Gastrocnemius medialis (tissue), 4 donors: ENCODE measurements at regions not wholly inside any gene's neighbourhood (a gene's known extent, or its start where the extent isn't known, plus 50 kb on each side); places are given as distances from the start of the nearest gene placed in this dataset.

Source experiments
- ATAC-seq, 2 donors: fragments of 150-250 bp; one replicate each; pipeline ENCODE4 v1.9.1; 2016
- DNase-seq, 2 donors: peaks; one replicate each; pipeline ENCODE4 v3.0.0-alpha.2; 2019
- H3K27ac ChIP-seq, 4 donors: fragments of 200-600 bp; sonication (generic); 1 replicate in 1 of 4; 2 replicates in 3 of 4; pipeline ENCODE4 v1.5.1; 2016 to 2018; ENCODE audit warnings: mild to moderate bottlenecking in 2 of 4, moderate library complexity in 1 of 4
- H3K27me3 ChIP-seq, 3 donors: fragments of 200-600 bp; sonication (generic) in 2 of 3; 1 replicate in 1 of 3; 2 replicates in 2 of 3; pipeline versions ENCODE4 v1.5.1 to v1.6.0; 2016 to 2019; ENCODE audit warnings: mild to moderate bottlenecking in 1 of 3, moderate library complexity in 1 of 3
- H3K36me3 ChIP-seq, 2 donors: fragments of 200-600 bp; sonication (generic) in 1 of 2; one replicate each; pipeline ENCODE4 v1.5.1; 2017 to 2018
- H3K4me1 ChIP-seq, 2 donors: fragments of 200-600 bp; sonication (generic) in 1 of 2; one replicate each; pipeline ENCODE4 v1.5.1; 2016 to 2017; ENCODE audit warnings: mild to moderate bottlenecking in 2 of 2
- H3K4me3 ChIP-seq, 4 donors: fragments of 200-600 bp; sonication (generic) in 3 of 4; 1 replicate in 1 of 4; 2 replicates in 3 of 4; pipeline ENCODE4 v1.5.1; 2016 to 2019; ENCODE audit warnings: mild to moderate bottlenecking in 2 of 4
- H3K9me3 ChIP-seq, 3 donors: fragments of 200-600 bp; sonication (generic) in 2 of 3; 1 replicate in 1 of 3; 2 replicates in 2 of 3; pipeline ENCODE4 v1.5.1; 2016 to 2019
- CTCF ChIP-seq, 5 experiments: fragments of 450-650 bp in 3 of 5; fragments of 200-600 bp in 2 of 5; sonication (generic) in 2 of 5; IDR thresholded peaks in 4 of 5; conservative IDR thresholded peaks in 1 of 5; 1 replicate in 4 of 5; 2 replicates in 1 of 5; pipeline ENCODE4 v1.5.1; 2016 to 2019; ENCODE audit warnings: antibody characterized with exemption in 5 of 5, mild to moderate bottlenecking in 3 of 5, moderate library complexity in 3 of 5
- POLR2A ChIP-seq, 2 donors: fragments of 450-650 bp; IDR thresholded peaks; one replicate each; pipeline ENCODE4 v1.6.1; 2017; ENCODE audit warnings: antibody characterized with exemption in 2 of 2, mild to moderate bottlenecking in 2 of 2, moderate library complexity in 2 of 2
- in situ Hi-C, 4 donors: fragments of 200-750 bp; cut with MboI; loops; one replicate each; pipeline versions ENCODE4 v1.15.0 to v1.8.0; 2017; ENCODE audit warnings: low sequenced_read_pairs in 4 of 4
- intact Hi-C: fragments of 100-400 bp; cut with DNase I; formaldehyde crosslinking; loops from one replicate; pipeline ENCODE4 v1.15.1; 2023; ENCODE audit warnings: low total_unique reads

GRCh38 chr20:39993742-39994141 is 695.3 kb downstream of the MAFB start:
- in situ Hi-C loops = no loop called here
- Histone ChIP-seq H3K36me3 (no peaks in the 10 kb centered on the region), H3K9me3 (peaks cover 0 to 7% (median 0%) of the 10 kb centered on the region in 3 donors), H3K4me3 (no peak overlapping the region), H3K27ac (no peak overlapping the region), H3K4me1 (no peaks in the 10 kb centered on the region), H3K27me3 (no peaks in the 10 kb centered on the region)
- no peak for ATAC-seq
- intact Hi-C loops = no loop called here
- TF ChIP-seq POLR2A (IDR thresholded peaks at IDR 0.05) = no peak
- TF ChIP-seq CTCF (IDR thresholded peaks at IDR 0.05 in 4 of 5, conservative IDR thresholded peaks at IDR 0.05 in 1 of 5) = no peak
- no peak for DNase-seq

GRCh38 chr20:39990692-39991091 is 698.3 kb downstream of the MAFB start:
- H3K4me1 ChIP-seq = peaks cover 15 to 16% of the 10 kb centered on the region in 2 donors
- no peak for ATAC-seq
- H3K9me3 ChIP-seq = peaks cover 0 to 7% (median 0%) of the 10 kb centered on the region in 3 donors
- no peak for DNase-seq
- H3K27me3 ChIP-seq = no peaks in the 10 kb centered on the region
- in situ Hi-C loops (no loop called here), intact Hi-C loops (no loop called here)
- TF ChIP-seq CTCF (IDR thresholded peaks at IDR 0.05 in 4 of 5, conservative IDR thresholded peaks at IDR 0.05 in 1 of 5) = no peak
- TF ChIP-seq POLR2A (IDR thresholded peaks at IDR 0.05) = no peak
- H3K27ac ChIP-seq = no peak overlapping the region
- H3K36me3 ChIP-seq = no peaks in the 10 kb centered on the region
- no peak overlapping the region for H3K4me3 ChIP-seq

- intact Hi-C loops = loop anchor here (5.0 kb wide), 1 partner anchor 47 kb away; no protein-coding TSS in a partner anchor
- no peak for ATAC-seq
- Histone ChIP-seq H3K27me3 (no peaks in the 10 kb centered on the region), H3K4me1 (peaks cover 30 to 31% of the 10 kb centered on the region in 2 donors), H3K9me3 (peaks cover 0 to 7% (median 0%) of the 10 kb centered on the region in 3 donors), H3K27ac (no peak overlapping the region), H3K4me3 (no peak overlapping the region), H3K36me3 (no peaks in the 10 kb centered on the region)
- TF ChIP-seq CTCF (IDR thresholded peaks at IDR 0.05 in 4 of 5, conservative IDR thresholded peaks at IDR 0.05 in 1 of 5) (no peak), POLR2A (IDR thresholded peaks at IDR 0.05) (no peak)
- in situ Hi-C loops = no loop called here
- DNase-seq = no peak
These were observed 700.0 kb downstream of the MAFB start for GRCh38 chr20:39988991-39989390.

GRCh38 chr20:39986173-39986904 is 702.7 kb downstream of the MAFB start:
- Histone ChIP-seq H3K4me3 (peak overlapping the region in 3 of 4 donors; percentile 14 to 33 (median 32)), H3K36me3 (no peaks in the 10 kb centered on the region), H3K27ac (peak overlapping the region; percentile 94 to 99 (median 96)), H3K27me3 (no peaks in the 10 kb centered on the region), H3K9me3 (peaks cover 0 to 7% (median 0%) of the 10 kb centered on the region in 3 donors), H3K4me1 (peaks cover 35 to 43% of the 10 kb centered on the region in 2 donors)
- TF ChIP-seq CTCF (IDR thresholded peaks at IDR 0.05 in 4 of 5, conservative IDR thresholded peaks at IDR 0.05 in 1 of 5) (no peak), POLR2A (IDR thresholded peaks at IDR 0.05) (peak; percentile 47 to 55)
- intact Hi-C loops (loop anchor here (1.0 to 5.0 kb wide), 2 partner anchors 44 to 703 kb away; partner anchors contain the start of gene MAFB), in situ Hi-C loops (no loop called here)
- ATAC-seq = peak; percentile 98
- peak; percentile 94 to 96 for DNase-seq
